Panc1 (cell line): ENCODE measurements at regions not wholly inside any gene's neighbourhood (a gene's known extent, or its start where the extent isn't known, plus 50 kb on each side); places are given as distances from the start of the nearest gene placed in this dataset.

Source experiments
- ATAC-seq: fragments of 200-7000 bp; cut with Tn5 transposase; 2 replicates; pipeline ENCODE4 v1.9.1; 2020; ENCODE audit warnings: mild to moderate bottlenecking, moderate library complexity
- BruUV-seq: library from RNA; stranded (reverse); fragments of 400-500 nt; replicated peaks from 2 replicates; lab custom pipeline; 2021; lab: Mats Ljungman, UMichigan
- CTCF ChIA-PET: fragments of 300-600 bp; sonication (Branson Sonifier 250); formaldehyde crosslinking; loops from one replicate; lab custom pipeline; 2022; ENCODE audit warnings: antibody characterized with exemption; lab: Charles Lee
- POLR2A ChIA-PET: fragments of 300-600 bp; sonication (Branson Sonifier 250); formaldehyde crosslinking; loops from one replicate; lab custom pipeline; 2022; ENCODE audit warnings: antibody characterized with exemption; lab: Charles Lee
- DNase-seq: peaks from one replicate; pipeline ENCODE4 v3.0.0-alpha.2; 2010; ENCODE audit warnings: low read depth, low spot score
- H3K27ac ChIP-seq: 2 replicates; pipeline ENCODE4 v1.5.1; 2011; ENCODE audit warnings: mild to moderate bottlenecking, low read length, inconsistent platforms
- H3K27me3 ChIP-seq: fragments of 200-500 bp; sonication (Bioruptor generic); 2 replicates; pipeline ENCODE4 v1.6.0; 2014; ENCODE audit warnings: low read length, inconsistent platforms; ENCODE audit not compliant: control insufficient read depth, insufficient read depth
- H3K36me3 ChIP-seq: fragments of 200-500 bp; sonication (Bioruptor generic); 2 replicates; pipeline ENCODE4 v1.5.1; 2014; ENCODE audit warnings: inconsistent platforms, mild to moderate bottlenecking, low read length, moderate library complexity; ENCODE audit not compliant: control insufficient read depth, insufficient read depth
- H3K4me1 ChIP-seq: 2 replicates; pipeline ENCODE4 v1.5.1; 2011; ENCODE audit warnings: inconsistent platforms, mild to moderate bottlenecking, low read length, moderate library complexity; ENCODE audit not compliant: control insufficient read depth, insufficient read depth
- H3K4me3 ChIP-seq, 2 experiments: 2 replicates each; pipeline ENCODE4 v1.5.1; 2011 to 2012; ENCODE audit warnings: low read depth in 2 of 2, low read length in 2 of 2, mild to moderate bottlenecking in 2 of 2, inconsistent platforms in 1 of 2, moderate library complexity in 1 of 2
- H3K9me3 ChIP-seq: fragments of 200-500 bp; sonication (Bioruptor generic); 2 replicates; pipeline ENCODE4 v1.5.1; 2014; ENCODE audit warnings: low read depth, mild to moderate bottlenecking, inconsistent platforms, low read length, moderate library complexity; ENCODE audit not compliant: control insufficient read depth, insufficient read depth
- CTCF ChIP-seq: fragments of 450-650 bp; IDR thresholded peaks from 2 replicates; pipeline ENCODE4 v1.5.1; 2017; ENCODE audit warnings: mild to moderate bottlenecking
- POLR2AphosphoS5 ChIP-seq: IDR thresholded peaks from 2 replicates; pipeline ENCODE4 v1.6.1; 2012; ENCODE audit warnings: mild to moderate bottlenecking, low read depth, low read length, moderate library complexity
- REST ChIP-seq, 2 experiments: IDR thresholded peaks; 2 replicates each; pipeline ENCODE4 v1.6.1; 2011 to 2012; ENCODE audit warnings: low read depth in 2 of 2, control low read depth in 1 of 2, low read length in 1 of 2, mild to moderate bottlenecking in 1 of 2, moderate library complexity in 1 of 2; ENCODE audit not compliant: insufficient read depth in 1 of 2
- SIN3A ChIP-seq: IDR thresholded peaks from 2 replicates; pipeline ENCODE4 v1.6.1; 2012; ENCODE audit warnings: low read depth, mild to moderate bottlenecking, low read length, moderate library complexity, borderline replicate concordance; ENCODE audit not compliant: insufficient read depth
- TCF7L2 ChIP-seq: IDR thresholded peaks from 2 replicates; pipeline ENCODE4 v1.6.1; 2011; ENCODE audit warnings: mild to moderate bottlenecking, low read depth, low read length, inconsistent platforms
- in situ Hi-C: cut with HindIII; loops from 2 replicates; pipeline ENCODE4 v1.10.0; 2016; ENCODE audit warnings: low sequenced_read_pairs, low pct_unique_long_range_greater_than_20kb
- intact Hi-C: fragments of 100-400 bp; cut with micrococcal nuclease; formaldehyde crosslinking; loops from one replicate; pipeline ENCODE4 v1.10.0; 2022; ENCODE audit not compliant: unreplicated experiment

GRCh38 chr9:94033383-94033782, 50.9 kb upstream of the PTPDC1 start:
- TF ChIP-seq TCF7L2 (no peak), POLR2AphosphoS5 (no peak), REST (IDR thresholded peaks at IDR 0.05; ENCODE audit: insufficient read depth in 1 of 2, low read depth in 2 of 2, low read length in 1 of 2) (no peak), CTCF (no peak), SIN3A (no peak)
- H3K36me3 ChIP-seq, result no peaks in the 10 kb centered on the region
- no peaks in the 10 kb centered on the region for H3K9me3 ChIP-seq
- CTCF ChIA-PET, result no interaction called here
- no peak overlapping the region for H3K4me3 ChIP-seq
- in situ Hi-C loops (no loop called here), intact Hi-C loops (no loop called here)
- ATAC-seq, result no peak
- POLR2A ChIA-PET, result no interaction called here
- no peak for DNase-seq
- H3K4me1 ChIP-seq, result peaks cover 6% of the 10 kb centered on the region
- H3K27ac ChIP-seq, result no peak overlapping the region
- BruUV-seq, result no TSS peak
- H3K27me3 ChIP-seq, result no peaks in the 10 kb centered on the region

- BruUV-seq, result TSS peak; percentile 76
- DNase-seq (no peak), ATAC-seq (no peak)
- in situ Hi-C loops, result no loop called here
- TF ChIP-seq CTCF (no peak), POLR2AphosphoS5 (no peak), SIN3A (no peak), REST (IDR thresholded peaks at IDR 0.05; ENCODE audit: insufficient read depth in 1 of 2, low read depth in 2 of 2, low read length in 1 of 2) (no peak), TCF7L2 (no peak)
- ChIA-PET POLR2A (interaction anchor here (0.6 kb wide), 3 partner anchors 52 to 1430 kb away, joined by 4 to 7 read pairs (median 5); no protein-coding TSS in a partner anchor), CTCF (interaction anchor here (1.3 kb wide), 1 partner anchor 18 kb away, joined by 4 read pairs; no protein-coding TSS in a partner anchor)
- Histone ChIP-seq H3K9me3 (no peaks in the 10 kb centered on the region), H3K4me1 (peaks cover 6% of the 10 kb centered on the region), H3K4me3 (peak overlapping the region; percentile 83 to 91), H3K27me3 (no peaks in the 10 kb centered on the region), H3K36me3 (no peaks in the 10 kb centered on the region), H3K27ac (peak overlapping the region; percentile 91)
- intact Hi-C loops, result no loop called here
Measured at GRCh38 chr9:94031946-94032345, 52.3 kb upstream of the PTPDC1 start.
